ENCODE measurements at regions not wholly inside any gene's neighbourhood (a gene's known extent, or its start where the extent isn't known, plus 50 kb on each side); places are given as distances from the start of the nearest gene placed in this dataset.

DNA sequence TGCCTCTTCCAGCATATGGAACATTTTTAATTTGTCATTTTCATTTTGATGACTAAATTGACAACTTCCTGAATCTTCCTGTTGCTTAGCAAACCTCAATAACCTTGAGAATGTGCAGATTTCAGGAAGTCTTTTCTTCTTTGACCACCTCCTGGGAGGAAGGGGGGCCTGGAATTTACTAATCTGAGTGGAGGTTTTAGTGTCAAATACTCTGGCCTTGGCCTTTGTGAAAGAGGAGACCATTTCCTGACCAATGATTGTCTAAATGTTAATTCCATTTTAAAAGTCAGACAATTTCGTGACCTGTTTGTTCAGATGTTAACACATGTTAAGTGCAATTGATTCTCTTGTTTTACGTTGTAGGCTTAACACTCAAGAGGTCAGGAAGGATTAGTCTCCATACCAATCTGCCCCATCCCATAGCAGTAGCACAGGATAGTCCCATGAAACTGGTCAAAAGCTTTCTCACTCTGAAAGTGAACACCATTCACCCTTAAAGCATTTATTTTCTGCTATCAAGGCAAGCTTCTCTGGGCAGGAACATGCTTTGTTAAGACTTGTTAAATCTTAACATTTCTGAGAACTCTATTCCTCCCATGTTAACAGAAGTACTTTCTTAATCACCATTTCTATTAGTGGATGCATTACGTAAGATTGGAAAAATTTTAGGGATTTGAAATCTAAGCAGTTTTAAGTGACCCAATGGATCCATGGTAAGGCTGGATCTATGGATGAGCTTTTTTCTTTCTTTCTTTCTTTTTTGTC lies 219.6 kb downstream of the RND3 start:
- TF ChIP-seq CTCF (IDR thresholded peaks at IDR 0.05; ENCODE audit: unreplicated experiment) = no peak
- no peak overlapping the region for H3K27ac Mint-ChIP-seq (ENCODE audit: unreplicated experiment)
- H3K36me3 Mint-ChIP-seq (ENCODE audit: low read depth, unreplicated experiment) = no peaks in the 10 kb centered on the region
- H3K4me3 Mint-ChIP-seq (ENCODE audit: unreplicated experiment) = no peak overlapping the region
- peaks cover 8% of the 10 kb centered on the region for H3K4me1 Mint-ChIP-seq (ENCODE audit: unreplicated experiment)
- no peaks in the 10 kb centered on the region for H3K27me3 Mint-ChIP-seq (ENCODE audit: unreplicated experiment)
- H3K9me3 Mint-ChIP-seq (ENCODE audit: unreplicated experiment) = no peaks in the 10 kb centered on the region
- DNase-seq (ENCODE audit: low spot score) = no peak

DNA sequence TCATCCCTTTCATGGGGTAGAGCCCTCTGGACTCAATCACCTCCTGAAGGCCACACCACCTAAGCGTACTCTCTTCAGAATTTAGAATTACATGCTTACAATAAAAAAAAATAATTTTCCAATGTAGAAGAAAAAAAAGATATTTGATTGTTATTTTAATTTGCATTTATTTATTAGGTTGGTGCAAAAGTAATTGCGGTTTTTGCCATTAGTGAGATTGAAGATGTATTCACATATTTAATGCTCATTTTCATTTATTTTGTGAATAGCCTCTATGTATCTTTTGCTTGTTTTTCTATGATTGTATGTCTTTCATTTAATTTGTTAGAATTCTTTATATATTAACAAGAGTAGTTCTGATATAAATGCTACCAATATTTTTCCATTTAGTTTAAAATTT lies 220.5 kb downstream of the RND3 start:
- no peaks in the 10 kb centered on the region for H3K9me3 Mint-ChIP-seq (ENCODE audit: unreplicated experiment)
- no peak for DNase-seq (ENCODE audit: low spot score)
- peaks cover 1% of the 10 kb centered on the region for H3K27me3 Mint-ChIP-seq (ENCODE audit: unreplicated experiment)
- H3K4me1 Mint-ChIP-seq (ENCODE audit: unreplicated experiment) = peaks cover 8% of the 10 kb centered on the region
- no peak for TF ChIP-seq CTCF (IDR thresholded peaks at IDR 0.05; ENCODE audit: unreplicated experiment)
- no peak overlapping the region for H3K27ac Mint-ChIP-seq (ENCODE audit: unreplicated experiment)
- H3K36me3 Mint-ChIP-seq (ENCODE audit: low read depth, unreplicated experiment) = no peaks in the 10 kb centered on the region
- H3K4me3 Mint-ChIP-seq (ENCODE audit: unreplicated experiment) = no peak overlapping the region

GRCh38 chr2:150264442-150264841 lies 223.0 kb downstream of the RND3 start:
- peaks cover 1% of the 10 kb centered on the region for H3K27me3 Mint-ChIP-seq (ENCODE audit: unreplicated experiment)
- no peak overlapping the region for H3K27ac Mint-ChIP-seq (ENCODE audit: unreplicated experiment)
- peaks cover 8% of the 10 kb centered on the region for H3K4me1 Mint-ChIP-seq (ENCODE audit: unreplicated experiment)
- H3K4me3 Mint-ChIP-seq (ENCODE audit: unreplicated experiment) = no peak overlapping the region
- H3K9me3 Mint-ChIP-seq (ENCODE audit: unreplicated experiment) = no peaks in the 10 kb centered on the region
- TF ChIP-seq CTCF (IDR thresholded peaks at IDR 0.05; ENCODE audit: unreplicated experiment) = no peak
- no peak for DNase-seq (ENCODE audit: low spot score)
- no peaks in the 10 kb centered on the region for H3K36me3 Mint-ChIP-seq (ENCODE audit: low read depth, unreplicated experiment)

DNA sequence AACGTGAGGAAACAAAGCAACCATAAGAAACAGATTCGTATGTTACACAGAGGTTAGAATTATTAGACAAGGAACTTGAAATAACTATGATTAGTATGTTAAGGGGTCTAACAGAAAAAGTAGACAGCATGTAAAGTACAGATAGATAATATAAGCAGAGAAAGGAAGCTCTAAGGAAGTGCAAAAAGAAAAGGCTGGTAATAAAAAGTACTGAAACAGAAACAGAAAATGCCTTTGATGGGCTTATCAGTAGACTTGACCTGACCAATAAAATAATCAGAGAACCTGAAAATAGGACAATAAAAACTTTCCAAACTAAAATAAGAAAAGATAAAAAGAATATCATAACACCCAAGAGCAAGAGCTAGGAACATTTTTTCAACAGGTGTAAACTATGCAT lies 225.8 kb downstream of the RND3 start:
- no peak for DNase-seq (ENCODE audit: low spot score)
- no peak overlapping the region for H3K27ac Mint-ChIP-seq (ENCODE audit: unreplicated experiment)
- H3K4me3 Mint-ChIP-seq (ENCODE audit: unreplicated experiment) = no peak overlapping the region
- H3K4me1 Mint-ChIP-seq (ENCODE audit: unreplicated experiment) = no peaks in the 10 kb centered on the region
- peaks cover 1% of the 10 kb centered on the region for H3K27me3 Mint-ChIP-seq (ENCODE audit: unreplicated experiment)
- no peaks in the 10 kb centered on the region for H3K9me3 Mint-ChIP-seq (ENCODE audit: unreplicated experiment)
- TF ChIP-seq CTCF (IDR thresholded peaks at IDR 0.05; ENCODE audit: unreplicated experiment) = no peak
- H3K36me3 Mint-ChIP-seq (ENCODE audit: low read depth, unreplicated experiment) = no peaks in the 10 kb centered on the region

DNA sequence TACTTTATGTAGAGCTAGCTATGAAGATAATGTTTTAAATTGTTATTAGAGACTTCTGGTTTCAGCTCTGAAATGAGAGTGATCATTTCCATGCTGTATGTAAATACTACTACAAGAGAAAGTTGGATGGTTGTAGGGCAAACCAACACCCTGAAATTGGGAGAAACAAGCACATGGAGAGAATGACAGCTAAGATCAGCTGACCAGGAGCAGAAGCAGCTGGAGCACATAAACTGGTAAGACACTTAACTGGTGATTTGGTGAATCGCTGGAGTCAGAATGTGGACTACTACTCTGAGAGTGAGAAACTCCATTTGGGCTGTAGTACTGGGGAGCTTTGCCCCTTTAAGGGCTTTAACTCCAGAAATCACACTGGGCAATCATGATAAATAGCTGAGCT lies 226.8 kb downstream of the RND3 start:
- Mint-ChIP-seq H3K27me3 (ENCODE audit: unreplicated experiment) (peaks cover 1% of the 10 kb centered on the region), H3K4me3 (ENCODE audit: unreplicated experiment) (no peak overlapping the region), H3K27ac (ENCODE audit: unreplicated experiment) (no peak overlapping the region), H3K36me3 (ENCODE audit: low read depth, unreplicated experiment) (no peaks in the 10 kb centered on the region), H3K4me1 (ENCODE audit: unreplicated experiment) (no peaks in the 10 kb centered on the region), H3K9me3 (ENCODE audit: unreplicated experiment) (no peaks in the 10 kb centered on the region)
- TF ChIP-seq CTCF (IDR thresholded peaks at IDR 0.05; ENCODE audit: unreplicated experiment) = no peak
- no peak for DNase-seq (ENCODE audit: low spot score)
